HG02759 (cell line): ENCODE measurements at regions not wholly inside any gene's neighbourhood (a gene's known extent, or its start where the extent isn't known, plus 50 kb on each side); places are given as distances from the start of the nearest gene placed in this dataset.

Experiments
- ATAC-seq: cut with Tn5 transposase; IDR thresholded peaks from one replicate; pipeline ENCODE4 v1.9.1; 2021; ENCODE audit warnings: mild to moderate bottlenecking, moderate library complexity; ENCODE audit not compliant: unreplicated experiment

- ATAC-seq, result no peak
These were observed 169.6 kb upstream of the CLEC14A start for GRCh38 chr14:38425324-38425976.

GRCh38 chr14:38420048-38420447 is 164.2 kb upstream of the CLEC14A start:
- ATAC-seq, result no peak

- ATAC-seq, result no peak
These were observed 163.7 kb upstream of the CLEC14A start for GRCh38 chr14:38419579-38419978.

GRCh38 chr14:38412654-38413053 is 156.8 kb upstream of the CLEC14A start:
- ATAC-seq, result no peak

- no peak for ATAC-seq
These were observed 154.5 kb upstream of the CLEC14A start for GRCh38 chr14:38410442-38410841.

GRCh38 chr14:38409071-38409705 is 153.3 kb upstream of the CLEC14A start:
- ATAC-seq, result no peak

- no peak for ATAC-seq
These were observed 150.2 kb upstream of the CLEC14A start for GRCh38 chr14:38405851-38406635.

- ATAC-seq, result no peak
These were observed 148.7 kb upstream of the CLEC14A start for GRCh38 chr14:38404616-38405015.

GRCh38 chr14:38404100-38404541 is 148.2 kb upstream of the CLEC14A start:
- no peak for ATAC-seq

- ATAC-seq, result no peak
These were observed 144.9 kb upstream of the CLEC14A start for GRCh38 chr14:38400751-38401150.

- no peak for ATAC-seq
These were observed 143.8 kb upstream of the CLEC14A start for GRCh38 chr14:38399652-38400051.

GRCh38 chr14:38394767-38395166 is 138.9 kb upstream of the CLEC14A start:
- no peak for ATAC-seq

- ATAC-seq, result no peak
These were observed 138.2 kb upstream of the CLEC14A start for GRCh38 chr14:38394064-38394463.

- ATAC-seq, result no peak
These were observed 135.4 kb upstream of the CLEC14A start for GRCh38 chr14:38391334-38391733.

GRCh38 chr14:38389681-38390080 is 133.8 kb upstream of the CLEC14A start:
- ATAC-seq, result no peak

GRCh38 chr14:38387821-38388220 is 131.9 kb upstream of the CLEC14A start:
- ATAC-seq, result no peak

- no peak for ATAC-seq
These were observed 129.9 kb upstream of the CLEC14A start for GRCh38 chr14:38385836-38386235.

- no peak for ATAC-seq
These were observed 129.4 kb upstream of the CLEC14A start for GRCh38 chr14:38385343-38385742.

GRCh38 chr14:38384741-38385140 is 128.8 kb upstream of the CLEC14A start:
- ATAC-seq, result no peak

GRCh38 chr14:38367922-38368321 is 112.0 kb upstream of the CLEC14A start:
- ATAC-seq, result no peak

- ATAC-seq, result no peak
These were observed 110.5 kb upstream of the CLEC14A start for GRCh38 chr14:38366374-38366773.

- ATAC-seq, result no peak
These were observed 107.3 kb upstream of the CLEC14A start for GRCh38 chr14:38363217-38363616.
